HG03280 (cell line): ENCODE measurements at regions not wholly inside any gene's neighbourhood (a gene's known extent, or its start where the extent isn't known, plus 50 kb on each side); places are given as distances from the start of the nearest gene placed in this dataset.
"Not testable (repeated sequence)": the region's sequence is repeated elsewhere in the genome, so short reads cannot be mapped to it uniquely, and the experiment has no call there.

Experiments used
- ATAC-seq: cut with Tn5 transposase; IDR thresholded peaks from one replicate; pipeline ENCODE4 v1.9.1; 2021; ENCODE audit warnings: mild to moderate bottlenecking, moderate library complexity; ENCODE audit not compliant: unreplicated experiment

GRCh38 chr2:87631402-87631801 lies 116.5 kb upstream of the PLGLB2 start:
- ATAC-seq, result not testable (repeated sequence)

- ATAC-seq, result not testable (repeated sequence)
These were observed 114.5 kb upstream of the PLGLB2 start for GRCh38 chr2:87633287-87633963.

GRCh38 chr2:87634106-87634505 lies 113.8 kb upstream of the PLGLB2 start:
- ATAC-seq, result not testable (repeated sequence)

- ATAC-seq, result not testable (repeated sequence)
These were observed 112.8 kb upstream of the PLGLB2 start for GRCh38 chr2:87634971-87635650.

- not testable (repeated sequence) for ATAC-seq
These were observed 111.6 kb upstream of the PLGLB2 start for GRCh38 chr2:87636246-87636645.

- ATAC-seq, result not testable (repeated sequence)
These were observed 111.2 kb upstream of the PLGLB2 start for GRCh38 chr2:87636735-87637134.

- not testable (repeated sequence) for ATAC-seq
These were observed 110.5 kb upstream of the PLGLB2 start for GRCh38 chr2:87637249-87637990.

- ATAC-seq, result not testable (repeated sequence)
These were observed 109.6 kb upstream of the PLGLB2 start for GRCh38 chr2:87638114-87638807.

GRCh38 chr2:87638872-87639271 lies 109.0 kb upstream of the PLGLB2 start:
- not testable (repeated sequence) for ATAC-seq

GRCh38 chr2:87639801-87640440 lies 108.0 kb upstream of the PLGLB2 start:
- not testable (repeated sequence) for ATAC-seq

- not testable (repeated sequence) for ATAC-seq
These were observed 106.8 kb upstream of the PLGLB2 start for GRCh38 chr2:87640961-87641563.

- ATAC-seq, result not testable (repeated sequence)
These were observed 104.7 kb upstream of the PLGLB2 start for GRCh38 chr2:87643165-87643564.

GRCh38 chr2:87647737-87648498 lies 100.0 kb upstream of the PLGLB2 start:
- not testable (repeated sequence) for ATAC-seq

- ATAC-seq, result not testable (repeated sequence)
These were observed 99.1 kb upstream of the PLGLB2 start for GRCh38 chr2:87648815-87649214.

- not testable (repeated sequence) for ATAC-seq
These were observed 98.0 kb upstream of the PLGLB2 start for GRCh38 chr2:87649871-87650270.

GRCh38 chr2:87650837-87651236 lies 97.0 kb upstream of the PLGLB2 start:
- not testable (repeated sequence) for ATAC-seq

- not testable (repeated sequence) for ATAC-seq
These were observed 96.3 kb upstream of the PLGLB2 start for GRCh38 chr2:87651589-87651988.

GRCh38 chr2:87653373-87653772 lies 94.5 kb upstream of the PLGLB2 start:
- not testable (repeated sequence) for ATAC-seq

- not testable (repeated sequence) for ATAC-seq
These were observed 93.6 kb upstream of the PLGLB2 start for GRCh38 chr2:87654136-87654814.
